Spleen (tissue), 7 donors: ENCODE measurements at regions not wholly inside any gene's neighbourhood (a gene's known extent, or its start where the extent isn't known, plus 50 kb on each side); places are given as distances from the start of the nearest gene placed in this dataset.

Experiments used
- POLR2A ChIP-seq, 3 donors: fragments of 450-650 bp; IDR thresholded peaks; one replicate each; pipeline ENCODE4 v1.5.1; 2017; ENCODE audit warnings: antibody characterized with exemption in 3 of 3, mild to moderate bottlenecking in 1 of 3
- POLR2AphosphoS5 ChIP-seq, 3 donors: sonication (generic); formaldehyde crosslinking; IDR thresholded peaks; one replicate each; pipeline ENCODE4 v1.5.1; 2017; ENCODE audit warnings: antibody characterized with exemption in 3 of 3
- TF ChIP-seq, protein P1 (sequence below), 11 experiments: fragments of 200-600 bp in 7 of 11; fragments of 450-650 bp in 4 of 11; sonication (generic) in 4 of 11; IDR thresholded peaks in 8 of 11; conservative IDR thresholded peaks in 3 of 11; 1 replicate in 7 of 11; 2 replicates in 4 of 11; pipeline versions ENCODE4 v1.4.0 to v1.8.0; 2016 to 2021; ENCODE audit warnings: antibody characterized with exemption in 11 of 11, inconsistent platforms in 4 of 11, mild to moderate bottlenecking in 1 of 11
- donor health status: DM: no; HTN: no; CAD: no; lungs with moderate emphysema.
- donor health status: DM: no; HTN: no; CAD: no.
- donor health status: DM: no; HTN: no; CAD: no.

GRCh38 chr10:117677890-117678500 is 135.4 kb downstream of the EMX2 start:
- TF ChIP-seq, protein P1, sequence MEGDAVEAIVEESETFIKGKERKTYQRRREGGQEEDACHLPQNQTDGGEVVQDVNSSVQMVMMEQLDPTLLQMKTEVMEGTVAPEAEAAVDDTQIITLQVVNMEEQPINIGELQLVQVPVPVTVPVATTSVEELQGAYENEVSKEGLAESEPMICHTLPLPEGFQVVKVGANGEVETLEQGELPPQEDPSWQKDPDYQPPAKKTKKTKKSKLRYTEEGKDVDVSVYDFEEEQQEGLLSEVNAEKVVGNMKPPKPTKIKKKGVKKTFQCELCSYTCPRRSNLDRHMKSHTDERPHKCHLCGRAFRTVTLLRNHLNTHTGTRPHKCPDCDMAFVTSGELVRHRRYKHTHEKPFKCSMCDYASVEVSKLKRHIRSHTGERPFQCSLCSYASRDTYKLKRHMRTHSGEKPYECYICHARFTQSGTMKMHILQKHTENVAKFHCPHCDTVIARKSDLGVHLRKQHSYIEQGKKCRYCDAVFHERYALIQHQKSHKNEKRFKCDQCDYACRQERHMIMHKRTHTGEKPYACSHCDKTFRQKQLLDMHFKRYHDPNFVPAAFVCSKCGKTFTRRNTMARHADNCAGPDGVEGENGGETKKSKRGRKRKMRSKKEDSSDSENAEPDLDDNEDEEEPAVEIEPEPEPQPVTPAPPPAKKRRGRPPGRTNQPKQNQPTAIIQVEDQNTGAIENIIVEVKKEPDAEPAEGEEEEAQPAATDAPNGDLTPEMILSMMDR (IDR thresholded peaks at IDR 0.05 in 8 of 11, conservative IDR thresholded peaks at IDR 0.05 in 3 of 11), result no peak
- TF ChIP-seq POLR2AphosphoS5 (IDR thresholded peaks at IDR 0.05) (no peak), POLR2A (IDR thresholded peaks at IDR 0.05) (no peak)
